Stimulated activated naive CD8-positive, alpha-beta T cell treated with anti-CD3 and anti-CD28 coated beads, Interleukin-15, Interleukin-2, amounts not matched to agents 100 U/mL and 50 U/mL, for 24 hours (primary cell): ENCODE measurements at regions not wholly inside any gene's neighbourhood (a gene's known extent, or its start where the extent isn't known, plus 50 kb on each side); places are given as distances from the start of the nearest gene placed in this dataset.

Source experiments
- ATAC-seq: fragments of 150-1000 bp; cut with Tn5 transposase; one replicate; pipeline ENCODE4 v1.10.0; 2021
- DNase-seq: peaks from one replicate; pipeline ENCODE4 v3.0.0; 2021

GRCh38 chr21:16072737-16073136 is 343.0 kb downstream of the USP25 start:
- no peak for DNase-seq
- ATAC-seq, result no peak

DNA sequence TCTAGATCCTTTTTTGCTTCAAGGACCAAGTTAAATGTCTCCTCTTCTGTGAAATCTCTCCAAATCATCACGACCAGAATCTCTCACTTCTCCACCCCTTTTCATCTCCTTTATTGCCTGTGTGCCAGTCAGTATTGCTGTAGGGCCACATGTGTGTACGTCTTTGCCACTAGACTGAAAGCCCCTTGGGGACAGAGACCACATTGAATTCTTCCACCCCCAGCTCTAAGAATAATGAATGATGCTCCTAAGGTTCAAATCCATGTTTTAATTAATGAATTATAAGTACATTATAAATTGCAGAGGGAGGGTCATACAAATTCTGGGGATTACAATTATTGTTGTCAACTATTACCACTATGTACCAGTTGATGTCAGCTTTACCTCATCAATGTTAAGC is 343.8 kb downstream of the USP25 start:
- no peak for DNase-seq
- no peak for ATAC-seq

DNA sequence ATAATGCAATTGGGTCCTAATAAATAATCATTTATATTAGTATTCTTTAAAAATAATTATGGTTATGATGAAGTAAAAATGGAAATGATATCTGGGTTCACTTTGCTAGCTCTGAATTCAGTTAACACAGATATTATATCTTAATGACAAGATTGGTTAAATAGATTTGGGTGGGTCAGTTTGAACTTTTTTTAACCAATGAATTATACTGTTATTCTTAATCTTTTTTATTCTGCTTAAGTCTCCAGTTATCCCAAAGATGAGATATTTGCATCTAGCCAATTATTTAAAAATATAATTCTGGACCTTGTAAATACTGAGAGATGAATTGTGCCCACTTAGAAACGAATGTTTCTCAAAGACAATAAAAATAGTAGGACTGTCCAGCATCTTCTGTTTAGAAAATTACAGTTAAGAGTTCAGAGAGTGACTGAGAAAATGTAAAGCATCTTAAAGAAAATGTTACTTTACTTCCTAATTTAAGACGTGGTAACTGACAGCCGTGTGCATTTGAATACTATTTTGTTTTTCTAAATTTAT is 345.2 kb downstream of the USP25 start:
- DNase-seq, result no peak
- ATAC-seq, result no peak

DNA sequence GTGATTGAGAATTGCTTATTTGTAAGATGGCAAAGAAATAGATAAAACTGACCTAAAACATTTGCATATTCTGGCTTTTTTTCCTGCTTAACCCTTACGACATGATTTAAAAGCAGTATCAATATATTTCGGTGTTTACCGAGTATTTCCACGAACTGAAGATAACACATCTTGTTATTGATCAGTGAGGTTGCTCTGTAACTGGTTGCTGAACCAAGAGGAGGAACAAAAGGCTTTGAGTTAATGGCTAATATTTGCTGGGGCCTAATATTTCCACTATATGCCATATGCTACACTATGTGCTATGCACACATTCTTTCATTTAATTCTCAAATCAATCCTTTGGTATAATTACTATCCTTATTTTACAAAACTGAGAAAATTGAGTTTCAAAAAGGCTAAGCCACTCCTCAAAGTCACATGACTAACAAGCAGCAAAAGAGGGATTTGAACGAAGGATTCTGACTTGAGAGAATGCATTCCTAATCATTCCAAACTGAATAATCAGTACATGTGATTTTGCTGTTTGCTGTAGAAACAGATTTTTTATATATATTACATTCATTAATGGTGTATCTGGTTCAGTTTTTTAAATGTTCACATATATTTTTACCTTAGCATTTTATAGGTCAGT is 346.0 kb downstream of the USP25 start:
- ATAC-seq (no peak), DNase-seq (no peak)

DNA sequence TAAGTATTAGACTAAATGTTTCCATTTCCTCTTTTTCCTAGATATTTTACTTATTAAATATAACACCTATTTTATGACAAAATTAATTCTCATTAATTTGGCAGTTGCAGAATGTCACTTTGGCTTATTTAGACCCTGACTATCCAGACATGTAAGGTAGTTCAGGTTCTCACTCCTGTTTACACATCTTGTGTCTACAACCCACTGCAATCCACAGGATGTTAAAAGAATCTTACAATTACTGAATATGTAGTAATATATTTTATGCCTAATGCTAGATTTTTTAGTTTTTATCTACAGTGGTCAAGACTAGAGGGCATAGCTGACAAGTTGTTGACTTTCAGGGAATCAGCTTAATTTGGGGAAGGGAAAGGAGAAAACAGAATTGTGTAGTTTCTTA is 346.7 kb downstream of the USP25 start:
- ATAC-seq (no peak), DNase-seq (no peak)

- no peak for DNase-seq
- ATAC-seq, result no peak
These were observed 348.6 kb downstream of the USP25 start for GRCh38 chr21:16078382-16078781.

GRCh38 chr21:16079830-16080229 is 350.0 kb downstream of the USP25 start:
- DNase-seq, result no peak
- no peak for ATAC-seq

DNA sequence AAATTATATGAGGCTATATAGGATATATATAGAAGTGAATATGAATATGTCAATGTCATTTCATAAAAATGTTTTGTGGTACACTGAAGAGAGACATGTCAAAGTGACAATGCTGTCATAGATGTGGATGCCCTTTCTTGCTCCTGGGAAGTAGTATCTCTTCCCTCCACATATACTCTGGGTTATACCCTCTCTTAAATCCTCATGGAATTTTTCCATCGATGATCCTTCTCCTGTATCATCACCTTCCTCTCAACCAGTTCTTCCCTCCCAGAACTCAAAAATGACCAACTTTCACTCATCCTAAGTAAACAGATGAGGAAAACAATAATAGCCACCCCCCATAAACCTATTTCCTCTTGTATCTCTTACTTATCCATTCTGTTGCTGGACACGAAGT is 351.5 kb downstream of the USP25 start:
- ATAC-seq (no peak), DNase-seq (no peak)

DNA sequence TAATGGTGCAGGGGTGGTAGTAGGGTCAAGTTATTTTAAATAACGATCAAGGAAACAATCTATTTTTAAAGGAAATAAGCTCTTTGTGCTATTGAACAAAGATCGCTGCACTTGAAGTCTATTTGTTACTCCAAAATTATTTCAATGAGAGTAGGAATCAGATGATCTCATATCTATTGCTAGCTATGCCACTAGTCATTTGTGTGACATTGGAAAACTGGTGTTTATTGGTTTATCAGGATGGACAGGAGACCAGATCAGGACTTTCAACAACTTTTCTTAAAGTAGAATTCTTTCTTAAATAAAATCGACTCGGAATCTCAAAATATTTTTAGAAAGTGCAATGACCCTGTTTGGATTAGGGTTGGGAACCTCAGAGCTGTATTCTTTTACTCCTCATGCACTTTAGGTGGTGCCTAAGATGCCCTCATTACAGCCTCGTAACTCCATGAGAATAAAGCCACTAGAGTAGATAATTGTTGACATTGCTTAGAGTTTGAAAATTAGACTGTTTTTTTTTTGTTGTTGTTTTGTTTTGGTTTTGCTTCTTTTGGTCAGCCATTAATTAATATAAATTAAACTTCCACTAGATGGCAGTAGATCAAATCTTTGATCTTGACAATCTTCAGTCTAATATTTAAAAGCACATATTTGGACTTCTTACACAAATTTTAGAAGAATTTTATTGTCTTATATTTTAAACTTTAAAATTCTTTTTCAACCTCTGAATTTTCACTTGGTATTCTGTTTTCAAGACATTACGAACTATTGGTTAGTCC is 352.4 kb downstream of the USP25 start:
- DNase-seq (no peak), ATAC-seq (no peak)

GRCh38 chr21:16084776-16085364 is 355.1 kb downstream of the USP25 start:
- no peak for ATAC-seq

GRCh38 chr21:16085421-16085820 is 355.6 kb downstream of the USP25 start:
- ATAC-seq, result no peak
- DNase-seq, result no peak

More at GRCh38 chr21:16084776-16085364, 355.1 kb downstream of the USP25 start:
- no peak for DNase-seq

- ATAC-seq, result no peak
- DNase-seq, result no peak
These were observed 356.3 kb downstream of the USP25 start for GRCh38 chr21:16086121-16086520.

- ATAC-seq (no peak), DNase-seq (no peak)
These were observed 357.2 kb downstream of the USP25 start for GRCh38 chr21:16086936-16087335.

DNA sequence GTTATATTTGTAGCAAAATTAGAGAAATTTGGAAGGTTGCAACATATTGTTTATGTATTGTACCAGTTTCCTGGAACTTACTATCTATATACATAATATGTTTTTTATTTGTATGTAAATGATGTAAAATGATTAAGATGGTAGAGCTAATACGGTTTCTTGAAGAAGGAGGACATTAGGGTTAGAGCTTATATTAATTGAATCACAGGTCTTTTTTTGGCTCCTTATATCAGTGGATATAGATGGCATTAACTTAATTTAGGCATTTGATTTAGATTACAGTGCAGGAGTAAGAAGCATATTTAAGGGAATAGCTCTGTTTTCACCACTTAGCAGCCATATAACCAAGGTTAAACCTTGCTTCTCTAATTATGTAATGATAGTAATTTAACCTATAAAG is 357.7 kb downstream of the USP25 start:
- ATAC-seq, result no peak
- DNase-seq, result no peak

DNA sequence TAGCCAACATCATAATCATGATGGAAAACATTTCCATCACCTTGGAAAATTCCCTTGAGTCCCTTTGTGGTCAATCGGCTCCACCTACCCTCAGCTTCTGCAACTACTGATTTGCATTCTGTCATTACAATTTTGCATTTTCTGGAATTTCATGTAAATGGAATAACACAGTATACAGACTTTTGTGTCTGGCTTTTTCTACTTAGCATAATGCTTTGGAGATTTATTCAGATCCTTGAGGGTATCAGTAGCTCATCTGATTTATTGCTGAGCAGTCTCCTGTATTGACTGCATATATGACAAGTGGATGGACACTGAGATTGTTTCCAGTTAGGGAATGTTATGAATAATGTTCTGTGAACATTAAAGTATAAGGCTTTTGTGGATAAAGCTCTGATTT is 358.3 kb downstream of the USP25 start:
- ATAC-seq (no peak), DNase-seq (no peak)

DNA sequence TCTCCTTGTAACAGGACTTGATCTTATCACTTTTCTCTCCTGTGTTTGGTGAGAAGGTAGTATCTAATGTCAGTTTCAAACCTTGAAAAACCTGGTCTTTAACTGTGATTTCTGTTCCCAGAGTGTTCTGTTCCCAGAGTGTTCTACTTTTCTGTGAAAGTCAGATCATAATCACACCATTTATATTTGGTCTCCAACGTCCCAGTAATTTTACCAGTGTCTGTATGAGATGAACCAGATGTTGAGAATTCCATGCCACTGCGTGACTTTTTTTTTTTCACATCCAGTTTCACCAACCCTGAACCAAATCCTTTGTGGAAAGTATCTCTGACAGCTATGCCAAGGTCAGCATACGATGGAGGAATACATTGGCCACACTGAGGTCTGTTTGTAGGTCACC is 365.2 kb downstream of the USP25 start:
- DNase-seq, result no peak
- ATAC-seq, result no peak

GRCh38 chr21:16096988-16097387 is 367.2 kb downstream of the USP25 start:
- no peak for DNase-seq
- ATAC-seq, result no peak

DNA sequence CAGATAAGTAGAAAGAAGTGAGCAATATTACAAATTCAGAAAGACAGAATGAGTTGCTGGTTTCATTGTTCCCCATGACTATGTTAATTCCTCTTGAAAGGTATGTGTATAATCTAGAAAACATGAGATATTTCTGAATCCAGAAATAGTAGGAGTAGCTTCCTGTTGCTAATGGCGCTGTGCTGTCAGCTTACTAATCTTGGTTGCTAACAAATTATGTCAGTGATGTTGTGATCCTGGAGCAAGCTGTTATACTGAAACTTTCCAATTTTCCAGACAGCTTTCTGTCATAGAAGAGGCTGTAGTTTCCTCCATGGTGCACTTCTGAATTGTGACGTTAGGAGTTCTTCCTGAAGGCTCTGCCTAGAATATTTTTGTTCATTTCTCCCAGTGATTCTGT is 372.3 kb downstream of the USP25 start:
- ATAC-seq, result no peak
- no peak for DNase-seq

GRCh38 chr21:16108561-16109075 is 378.8 kb downstream of the USP25 start:
- no peak for ATAC-seq
- DNase-seq, result no peak

- ATAC-seq, result no peak
- no peak for DNase-seq
These were observed 383.4 kb downstream of the USP25 start for GRCh38 chr21:16113052-16113715.

DNA sequence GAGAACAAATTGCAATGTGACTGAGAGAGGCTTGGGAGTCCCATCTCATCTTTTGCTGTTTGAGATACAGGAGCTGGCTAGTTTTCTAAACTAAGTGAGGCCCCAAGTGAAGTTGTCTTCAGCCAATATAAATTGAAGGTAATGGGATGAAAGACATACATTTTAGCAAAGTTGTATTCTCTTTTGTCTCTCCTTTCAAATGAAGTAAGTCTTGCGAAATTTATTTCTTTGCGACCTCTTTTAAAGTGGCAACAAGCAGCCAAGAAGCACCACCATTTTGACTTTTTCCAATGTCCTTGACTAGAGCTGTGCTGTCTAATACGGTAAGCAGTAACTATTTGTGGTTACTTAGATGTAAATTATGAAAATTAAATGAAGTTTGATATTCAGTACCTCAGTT is 385.7 kb downstream of the USP25 start:
- no peak for ATAC-seq
- no peak for DNase-seq

GRCh38 chr21:16116069-16116468 is 386.3 kb downstream of the USP25 start:
- DNase-seq (no peak), ATAC-seq (no peak)

DNA sequence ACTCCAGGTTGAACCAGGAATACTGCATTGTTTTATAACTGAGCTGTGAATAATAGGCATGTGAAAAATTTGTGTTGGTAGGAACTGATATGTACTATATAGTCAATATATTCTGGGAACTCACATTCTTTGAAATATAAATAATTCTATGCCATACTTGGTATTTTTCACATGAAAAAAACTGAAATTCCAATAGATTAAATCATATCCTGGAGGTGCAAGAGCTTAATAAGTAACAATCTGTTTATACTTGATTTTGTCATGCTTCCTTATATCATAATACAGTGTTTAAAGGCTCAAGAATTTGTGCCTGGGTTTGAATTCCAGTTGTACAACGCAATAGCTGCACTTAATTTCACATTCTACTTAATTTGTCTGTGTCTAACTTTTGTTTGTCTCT is 387.0 kb downstream of the USP25 start:
- DNase-seq (no peak), ATAC-seq (no peak)
